Endothelial cell of umbilical vein (primary cell): ENCODE measurements at regions not wholly inside any gene's neighbourhood (a gene's known extent, or its start where the extent isn't known, plus 50 kb on each side); places are given as distances from the start of the nearest gene placed in this dataset.

Experiments
- BruUV-seq: library from RNA; stranded (reverse); fragments of 400-500 nt; replicated peaks from 2 replicates; lab custom pipeline; 2021; lab: Mats Ljungman, UMichigan
- CTCF ChIA-PET: fragments of 300-600, 350-600 bp; sonication (Branson Sonifier 250); formaldehyde crosslinking; loops from one replicate; lab custom pipeline; 2021; ENCODE audit warnings: antibody characterized with exemption, inconsistent platforms; lab: Charles Lee
- POLR2A ChIA-PET: fragments of 300-600, 350-600 bp; sonication (Branson Sonifier 250); formaldehyde crosslinking; loops from one replicate; lab custom pipeline; 2021; ENCODE audit warnings: antibody characterized with exemption, inconsistent platforms; lab: Charles Lee
- DNase-seq: peaks from one replicate; pipeline ENCODE4 v3.0.0-alpha.2; 2011; ENCODE audit warnings: low read depth, low spot score
- FAIRE-seq: peaks from 2 replicates; lab custom pipeline; 2011; peaks lifted over from hg19 to GRCh38; lab: Jason Lieb, UNC
- H2AFZ ChIP-seq: 2 replicates; pipeline ENCODE4 v1.6.0; 2012; ENCODE audit warnings: low read depth, low read length, control low read depth, inconsistent platforms
- H3K27ac ChIP-seq: 2 replicates; pipeline ENCODE4 v1.5.1; 2011; ENCODE audit warnings: low read depth, mild to moderate bottlenecking, control low read depth, low read length, moderate library complexity; ENCODE audit not compliant: insufficient read depth
- H3K27me3 ChIP-seq, 2 experiments: 2 replicates each; pipeline versions ENCODE4 v1.6.0 to v1.6.1; 2011; ENCODE audit warnings: low read length in 2 of 2, mixed read lengths in 1 of 2; ENCODE audit not compliant: control insufficient read depth in 2 of 2, insufficient read depth in 2 of 2
- H3K36me3 ChIP-seq, 2 experiments: 2 replicates in 1 of 2; 3 replicates in 1 of 2; pipeline ENCODE4 v1.5.1; 2011; ENCODE audit warnings: low read length in 2 of 2, mild to moderate bottlenecking in 1 of 2, moderate library complexity in 1 of 2; ENCODE audit not compliant: control insufficient read depth in 2 of 2, insufficient read depth in 2 of 2; ENCODE audit errors: extremely low read depth in 1 of 2
- H3K4me1 ChIP-seq: 3 replicates; pipeline ENCODE4 v1.5.1; 2011; ENCODE audit warnings: mild to moderate bottlenecking, low read length; ENCODE audit not compliant: control insufficient read depth, insufficient read depth; ENCODE audit errors: extremely low read depth
- H3K4me2 ChIP-seq: 2 replicates; pipeline ENCODE4 v1.6.1; 2011; ENCODE audit warnings: low read length, control low read depth, mixed read lengths; ENCODE audit not compliant: insufficient read depth
- H3K4me3 ChIP-seq, 3 experiments: fragments of 200-600 bp in 1 of 3; sonication (generic), shearing (Covaris generic) in 1 of 3; replicated peaks in 1 of 3; 2 replicates each; pipeline ENCODE4 v1.5.1; 2011 to 2016; ENCODE audit warnings: control low read depth in 3 of 3, low read length in 3 of 3, mild to moderate bottlenecking in 2 of 3, inconsistent platforms in 1 of 3, low read depth in 1 of 3, moderate library complexity in 1 of 3; ENCODE audit not compliant: insufficient read depth in 1 of 3
- H3K79me2 ChIP-seq: 2 replicates; pipeline ENCODE4 v1.6.0; 2012; ENCODE audit warnings: low read length, inconsistent platforms; ENCODE audit not compliant: control insufficient read depth, insufficient read depth
- H3K9ac ChIP-seq: replicated peaks from 2 replicates; pipeline ENCODE3; 2011; ENCODE audit warnings: low read length, control low read depth; ENCODE audit not compliant: insufficient read depth; ENCODE audit errors: extremely low read depth
- H3K9me1 ChIP-seq: replicated peaks from 3 replicates; pipeline ENCODE4 v1.6.0; 2011; ENCODE audit warnings: mild to moderate bottlenecking, low read length; ENCODE audit not compliant: control insufficient read depth, insufficient read depth; ENCODE audit errors: extremely low read depth
- H3K9me3 ChIP-seq: replicated peaks from 2 replicates; pipeline ENCODE4 v1.5.1; 2012; ENCODE audit warnings: low read length, inconsistent platforms; ENCODE audit not compliant: control insufficient read depth, insufficient read depth
- H4K20me1 ChIP-seq: replicated peaks from 2 replicates; pipeline ENCODE3; 2011; ENCODE audit warnings: mild to moderate bottlenecking, low read length; ENCODE audit not compliant: control insufficient read depth, insufficient read depth; ENCODE audit errors: extremely low read depth
- CTCF ChIP-seq, 2 donors: IDR thresholded peaks; 1 replicate in 1 of 2; 2 replicates in 1 of 2; pipeline ENCODE4 v1.5.1; 2011; ENCODE audit warnings: low read length in 2 of 2, mild to moderate bottlenecking in 2 of 2, moderate library complexity in 2 of 2, control low read depth in 1 of 2, inconsistent platforms in 1 of 2, low read depth in 1 of 2; ENCODE audit not compliant: insufficient read depth in 1 of 2; ENCODE audit errors: extremely low read depth in 1 of 2
- EZH2 ChIP-seq: IDR thresholded peaks from 2 replicates; pipeline ENCODE4 v1.6.1; 2012; ENCODE audit warnings: borderline replicate concordance, low read depth, mild to moderate bottlenecking, moderate library complexity, low read length, inconsistent platforms; ENCODE audit not compliant: severe bottlenecking
- FOS ChIP-seq: IDR thresholded peaks from 2 replicates; pipeline ENCODE4 v1.6.1; 2011; ENCODE audit warnings: mild to moderate bottlenecking, low read length, moderate library complexity, borderline replicate concordance; ENCODE audit not compliant: insufficient read depth
- GATA2 ChIP-seq: IDR thresholded peaks from 2 replicates; pipeline ENCODE4 v1.7.0; 2011; ENCODE audit warnings: low read depth, mild to moderate bottlenecking, moderate library complexity, mixed read lengths, low read length; ENCODE audit not compliant: insufficient read length, insufficient read depth
- JUN ChIP-seq: IDR thresholded peaks from 2 replicates; pipeline ENCODE4 v1.6.1; 2011; ENCODE audit warnings: borderline replicate concordance, low read depth; ENCODE audit not compliant: insufficient read length, insufficient read depth
- MAX ChIP-seq: IDR thresholded peaks from 2 replicates; pipeline ENCODE4 v1.6.1; 2011; ENCODE audit not compliant: insufficient read depth, insufficient read length
- MYC ChIP-seq: IDR thresholded peaks from one replicate; pipeline ENCODE4 v1.6.1; 2011; ENCODE audit warnings: mild to moderate bottlenecking, low read depth, low read length
- POLR2A ChIP-seq: IDR thresholded peaks from 2 replicates; pipeline ENCODE4 v1.6.1; 2012; ENCODE audit warnings: low read depth, mild to moderate bottlenecking, control low read depth, low read length
- POLR2AphosphoS5 ChIP-seq: IDR thresholded peaks from 2 replicates; pipeline ENCODE4 v1.6.1; 2012; ENCODE audit warnings: low read depth, mild to moderate bottlenecking, control low read depth, low read length, moderate library complexity; ENCODE audit not compliant: insufficient read depth
- dilution Hi-C: fragments of 300-500 bp; cut with MboI; formaldehyde crosslinking; loops from one replicate; pipeline ENCODE4 v1.15.0; 2019; ENCODE audit warnings: low sequenced_read_pairs; ENCODE audit not compliant: extremely low pct_ligation_motif_present
- intact Hi-C: fragments of 100-400 bp; cut with micrococcal nuclease; formaldehyde crosslinking; loops from one replicate; pipeline ENCODE4 v1.10.0; 2022

- CTCF ChIA-PET: interaction anchor here (1.2 kb wide), 1 partner anchor 9 kb away, joined by 3 read pairs; no protein-coding TSS in a partner anchor
- POLR2A ChIA-PET: no interaction called here
These were observed 611.9 kb upstream of the CDH11 start for GRCh38 chr16:65733721-65734120.

More at GRCh38 chr16:65733721-65734120, 611.9 kb upstream of the CDH11 start:
- H3K79me2 ChIP-seq: no peaks in the 10 kb centered on the region
- H3K9me3 ChIP-seq: no peaks in the 10 kb centered on the region
- no TSS peak for BruUV-seq
- no peaks in the 10 kb centered on the region for H3K27me3 ChIP-seq
- H4K20me1 ChIP-seq: no peaks in the 10 kb centered on the region
- H2AFZ ChIP-seq: no peak overlapping the region
- H3K27ac ChIP-seq: no peak overlapping the region
- no peak overlapping the region for H3K9ac ChIP-seq
- H3K4me2 ChIP-seq: no peak overlapping the region
- no peaks in the 10 kb centered on the region for H3K4me1 ChIP-seq
- intact Hi-C loops: no loop called here
- no peaks in the 10 kb centered on the region for H3K36me3 ChIP-seq
- dilution Hi-C loops: no loop called here
- no peaks in the 10 kb centered on the region for H3K9me1 ChIP-seq
- no peak for FAIRE-seq
- no peak for TF ChIP-seq JUN
- no peak for TF ChIP-seq MYC
- no peak for TF ChIP-seq EZH2
- TF ChIP-seq CTCF (IDR thresholded peaks at IDR 0.05; ENCODE audit: extremely low read depth in 1 of 2, insufficient read depth in 1 of 2, low read depth in 1 of 2, low read length in 2 of 2): no peak
- no peak for TF ChIP-seq POLR2AphosphoS5
- no peak for TF ChIP-seq POLR2A
- no peak for TF ChIP-seq FOS
- TF ChIP-seq GATA2: no peak
- TF ChIP-seq MAX: no peak
- no peak overlapping the region for H3K4me3 ChIP-seq
- DNase-seq: no peak
